NCI-H69 (cell line): ENCODE measurements at regions not wholly inside any gene's neighbourhood (a gene's known extent, or its start where the extent isn't known, plus 50 kb on each side); places are given as distances from the start of the nearest gene placed in this dataset.
"Not testable (repeated sequence)": the region's sequence is repeated elsewhere in the genome, so short reads cannot be mapped to it uniquely, and the experiment has no call there.

Experiments
- DNase-seq: peaks from one replicate; lab custom pipeline; 2025; lab: John Stamatoyannopoulos, UW

GRCh38 chr7:16089191-16089590 lies 332.1 kb downstream of the CRPPA start:
- no peak for DNase-seq

GRCh38 chr7:16086743-16087142 lies 334.6 kb downstream of the CRPPA start:
- DNase-seq = no peak

GRCh38 chr7:16085780-16086179 lies 335.6 kb downstream of the CRPPA start:
- DNase-seq = not testable (repeated sequence)

GRCh38 chr7:16084875-16085274 lies 336.5 kb downstream of the CRPPA start:
- no peak for DNase-seq

- no peak for DNase-seq
Observed at GRCh38 chr7:16084370-16084769, 337.0 kb downstream of the CRPPA start.

- peak; percentile 8 for DNase-seq
Observed at GRCh38 chr7:16083931-16084330, 337.4 kb downstream of the CRPPA start.

- no peak for DNase-seq
Observed at GRCh38 chr7:16080131-16080530, 341.2 kb downstream of the CRPPA start.

- DNase-seq = no peak
Observed at GRCh38 chr7:16079723-16080122, 341.6 kb downstream of the CRPPA start.

GRCh38 chr7:16078076-16078952 lies 343.0 kb downstream of the CRPPA start:
- peak; percentile 66 for DNase-seq

- DNase-seq = peak; percentile 72
Observed at GRCh38 chr7:16071246-16071857, 350.0 kb downstream of the CRPPA start.

GRCh38 chr7:16070806-16071205 lies 350.5 kb downstream of the CRPPA start:
- no peak for DNase-seq

- no peak for DNase-seq
Observed at GRCh38 chr7:16069998-16070397, 351.3 kb downstream of the CRPPA start.

- no peak for DNase-seq
Observed at GRCh38 chr7:16068183-16068582, 353.2 kb downstream of the CRPPA start.

GRCh38 chr7:16067711-16068110 lies 353.6 kb downstream of the CRPPA start:
- DNase-seq = peak; percentile 69

GRCh38 chr7:16066805-16067459 lies 354.4 kb downstream of the CRPPA start:
- peak; percentile 77 for DNase-seq

- DNase-seq = no peak
Observed at GRCh38 chr7:16065939-16066338, 355.4 kb downstream of the CRPPA start.

GRCh38 chr7:16063716-16064675 lies 357.3 kb downstream of the CRPPA start:
- peak; percentile 18 for DNase-seq

GRCh38 chr7:16063221-16063620 lies 358.1 kb downstream of the CRPPA start:
- no peak for DNase-seq

- no peak for DNase-seq
Observed at GRCh38 chr7:16062269-16062668, 359.1 kb downstream of the CRPPA start.

GRCh38 chr7:16061630-16062029 lies 359.7 kb downstream of the CRPPA start:
- no peak for DNase-seq

GRCh38 chr7:16061011-16061410 lies 360.3 kb downstream of the CRPPA start:
- DNase-seq = no peak

GRCh38 chr7:16060502-16060901 lies 360.8 kb downstream of the CRPPA start:
- no peak for DNase-seq
